ENCODE measurements at regions not wholly inside any gene's neighbourhood (a gene's known extent, or its start where the extent isn't known, plus 50 kb on each side); places are given as distances from the start of the nearest gene placed in this dataset.

DNA sequence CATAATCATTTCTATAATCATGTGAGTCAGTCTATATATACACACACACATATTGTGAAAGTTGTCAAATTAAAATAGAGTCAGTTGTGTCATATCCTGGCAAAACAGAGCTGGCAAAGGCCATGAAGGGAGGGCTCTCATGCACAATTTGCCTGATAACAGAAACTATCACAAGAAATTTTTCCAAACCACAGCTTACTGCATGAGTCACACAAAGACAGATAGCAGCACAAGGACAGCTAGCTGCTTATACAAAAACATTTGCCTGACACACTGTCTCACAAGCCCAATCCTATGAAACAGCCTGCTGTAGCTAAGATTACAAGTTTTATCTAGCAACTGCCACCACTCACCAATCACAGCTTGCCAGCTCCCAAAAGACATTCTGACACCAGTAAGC, 848.5 kb upstream of the MAN1A1 start:
- no peak for TF ChIP-seq POLR2A (IDR thresholded peaks at IDR 0.05)
- TF ChIP-seq, protein P1, sequence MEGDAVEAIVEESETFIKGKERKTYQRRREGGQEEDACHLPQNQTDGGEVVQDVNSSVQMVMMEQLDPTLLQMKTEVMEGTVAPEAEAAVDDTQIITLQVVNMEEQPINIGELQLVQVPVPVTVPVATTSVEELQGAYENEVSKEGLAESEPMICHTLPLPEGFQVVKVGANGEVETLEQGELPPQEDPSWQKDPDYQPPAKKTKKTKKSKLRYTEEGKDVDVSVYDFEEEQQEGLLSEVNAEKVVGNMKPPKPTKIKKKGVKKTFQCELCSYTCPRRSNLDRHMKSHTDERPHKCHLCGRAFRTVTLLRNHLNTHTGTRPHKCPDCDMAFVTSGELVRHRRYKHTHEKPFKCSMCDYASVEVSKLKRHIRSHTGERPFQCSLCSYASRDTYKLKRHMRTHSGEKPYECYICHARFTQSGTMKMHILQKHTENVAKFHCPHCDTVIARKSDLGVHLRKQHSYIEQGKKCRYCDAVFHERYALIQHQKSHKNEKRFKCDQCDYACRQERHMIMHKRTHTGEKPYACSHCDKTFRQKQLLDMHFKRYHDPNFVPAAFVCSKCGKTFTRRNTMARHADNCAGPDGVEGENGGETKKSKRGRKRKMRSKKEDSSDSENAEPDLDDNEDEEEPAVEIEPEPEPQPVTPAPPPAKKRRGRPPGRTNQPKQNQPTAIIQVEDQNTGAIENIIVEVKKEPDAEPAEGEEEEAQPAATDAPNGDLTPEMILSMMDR (IDR thresholded peaks at IDR 0.05): no peak
